Osteoblast (primary cell): ENCODE measurements at regions not wholly inside any gene's neighbourhood (a gene's known extent, or its start where the extent isn't known, plus 50 kb on each side); places are given as distances from the start of the nearest gene placed in this dataset.

Experiments
- DNase-seq: peaks from one replicate; pipeline ENCODE4 v3.0.0; 2011; ENCODE audit warnings: low spot score, mixed read lengths; ENCODE audit not compliant: insufficient read length; ENCODE audit errors: missing footprints
- H2AFZ ChIP-seq: 2 replicates; pipeline ENCODE4 v1.6.0; 2011; ENCODE audit warnings: mild to moderate bottlenecking, low read length
- H3K27ac ChIP-seq: 2 replicates; pipeline ENCODE4 v1.5.1; 2011; ENCODE audit warnings: mild to moderate bottlenecking, low read depth, low read length, moderate library complexity
- H3K27me3 ChIP-seq: 2 replicates; pipeline ENCODE4 v1.6.0; 2012; ENCODE audit warnings: mild to moderate bottlenecking, control low read depth, inconsistent platforms, low read length, moderate library complexity; ENCODE audit not compliant: insufficient read depth
- H3K36me3 ChIP-seq: 2 replicates; pipeline ENCODE4 v1.5.1; 2011; ENCODE audit warnings: mild to moderate bottlenecking, low read length, control low read depth, moderate library complexity; ENCODE audit not compliant: insufficient read depth
- H3K4me1 ChIP-seq: 2 replicates; pipeline ENCODE4 v1.5.1; 2011; ENCODE audit warnings: mild to moderate bottlenecking, low read length, control low read depth, moderate library complexity; ENCODE audit not compliant: insufficient read depth
- H3K4me2 ChIP-seq: 2 replicates; pipeline ENCODE4 v1.6.0; 2011; ENCODE audit warnings: mild to moderate bottlenecking, low read length; ENCODE audit not compliant: insufficient read depth
- H3K4me3 ChIP-seq: fragments of 200-600 bp; sonication (generic); 3 replicates; pipeline ENCODE4 v1.5.1; 2012; ENCODE audit warnings: mild to moderate bottlenecking, low read length, inconsistent platforms; ENCODE audit not compliant: insufficient read depth
- H3K79me2 ChIP-seq: 2 replicates; pipeline ENCODE4 v1.6.0; 2012; ENCODE audit warnings: mild to moderate bottlenecking, low read length, control low read depth, inconsistent platforms; ENCODE audit not compliant: insufficient read depth
- H3K9me3 ChIP-seq: 2 replicates; pipeline ENCODE4 v1.5.1; 2011; ENCODE audit warnings: low read depth, low read length, control low read depth
- H4K20me1 ChIP-seq: 2 replicates; pipeline ENCODE4 v1.6.0; 2012; ENCODE audit warnings: mild to moderate bottlenecking, low read length, control low read depth; ENCODE audit not compliant: insufficient read depth
- CTCF ChIP-seq: IDR thresholded peaks from 2 replicates; pipeline ENCODE4 v1.5.1; 2011; ENCODE audit warnings: mild to moderate bottlenecking, low read depth, low read length, moderate library complexity; ENCODE audit errors: extremely low read depth

GRCh38 chr22:26865021-26865420 is 207.6 kb downstream of the MIAT start:
- Histone ChIP-seq H3K36me3 (no peaks in the 10 kb centered on the region), H2AFZ (no peak overlapping the region), H3K27ac (no peak overlapping the region), H3K4me3 (no peak overlapping the region), H3K79me2 (no peaks in the 10 kb centered on the region), H3K4me2 (no peak overlapping the region), H3K27me3 (peaks cover 3% of the 10 kb centered on the region), H4K20me1 (no peaks in the 10 kb centered on the region), H3K9me3 (no peaks in the 10 kb centered on the region), H3K4me1 (no peaks in the 10 kb centered on the region)
- no peak for DNase-seq
- no peak for TF ChIP-seq CTCF

DNA sequence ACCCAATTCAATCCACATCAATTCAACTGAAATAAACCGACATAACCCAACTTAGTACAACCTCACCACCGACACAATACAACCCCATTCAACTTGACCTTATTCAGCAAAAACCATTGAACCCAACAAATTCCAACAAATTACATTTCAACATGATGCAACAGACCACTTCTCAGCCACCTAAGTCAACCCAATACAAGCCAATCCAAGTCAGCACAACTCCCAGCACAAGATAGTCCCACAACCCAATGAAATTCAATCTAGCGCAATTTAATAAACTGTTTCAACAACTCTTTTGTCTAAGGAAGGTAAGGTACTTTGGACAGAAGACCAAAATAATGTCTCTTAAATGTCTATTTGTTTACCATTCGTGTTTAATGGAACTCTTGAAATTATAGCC is 226.0 kb downstream of the MIAT start:
- no peak for TF ChIP-seq CTCF
- no peaks in the 10 kb centered on the region for H3K79me2 ChIP-seq
- no peaks in the 10 kb centered on the region for H3K27me3 ChIP-seq
- no peak overlapping the region for H3K4me2 ChIP-seq
- H4K20me1 ChIP-seq = no peaks in the 10 kb centered on the region
- no peaks in the 10 kb centered on the region for H3K36me3 ChIP-seq
- H3K9me3 ChIP-seq = no peaks in the 10 kb centered on the region
- H2AFZ ChIP-seq = no peak overlapping the region
- H3K27ac ChIP-seq = no peak overlapping the region
- DNase-seq = no peak
- H3K4me1 ChIP-seq = peaks cover 38% of the 10 kb centered on the region
- no peak overlapping the region for H3K4me3 ChIP-seq

DNA sequence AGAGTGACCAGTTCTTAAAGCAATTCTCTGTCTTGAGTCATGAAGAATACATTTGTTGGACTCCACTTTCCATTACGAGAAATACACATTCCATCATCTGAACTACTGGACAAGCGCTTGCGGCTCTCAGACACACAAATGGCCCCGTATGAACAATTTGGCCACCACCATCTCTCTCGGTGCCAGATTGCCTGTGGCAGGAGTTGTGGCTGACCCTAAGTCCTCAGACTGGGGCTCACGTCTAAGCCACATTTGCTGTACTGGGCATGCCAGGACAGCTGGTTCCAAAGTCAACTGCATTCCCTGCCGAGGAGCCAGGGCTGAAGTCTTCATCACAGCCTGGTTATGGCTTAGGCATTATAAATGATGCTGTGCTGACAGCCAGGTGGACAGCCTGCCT is 227.5 kb downstream of the MIAT start:
- H2AFZ ChIP-seq = peak overlapping the region; percentile 2
- H3K4me2 ChIP-seq = no peak overlapping the region
- no peaks in the 10 kb centered on the region for H3K36me3 ChIP-seq
- H3K4me3 ChIP-seq = no peak overlapping the region
- no peak overlapping the region for H3K27ac ChIP-seq
- H3K9me3 ChIP-seq = no peaks in the 10 kb centered on the region
- peak; percentile 35 for DNase-seq
- no peaks in the 10 kb centered on the region for H4K20me1 ChIP-seq
- no peak for TF ChIP-seq CTCF
- H3K27me3 ChIP-seq = no peaks in the 10 kb centered on the region
- H3K4me1 ChIP-seq = peaks cover 44% of the 10 kb centered on the region
- H3K79me2 ChIP-seq = no peaks in the 10 kb centered on the region

DNA sequence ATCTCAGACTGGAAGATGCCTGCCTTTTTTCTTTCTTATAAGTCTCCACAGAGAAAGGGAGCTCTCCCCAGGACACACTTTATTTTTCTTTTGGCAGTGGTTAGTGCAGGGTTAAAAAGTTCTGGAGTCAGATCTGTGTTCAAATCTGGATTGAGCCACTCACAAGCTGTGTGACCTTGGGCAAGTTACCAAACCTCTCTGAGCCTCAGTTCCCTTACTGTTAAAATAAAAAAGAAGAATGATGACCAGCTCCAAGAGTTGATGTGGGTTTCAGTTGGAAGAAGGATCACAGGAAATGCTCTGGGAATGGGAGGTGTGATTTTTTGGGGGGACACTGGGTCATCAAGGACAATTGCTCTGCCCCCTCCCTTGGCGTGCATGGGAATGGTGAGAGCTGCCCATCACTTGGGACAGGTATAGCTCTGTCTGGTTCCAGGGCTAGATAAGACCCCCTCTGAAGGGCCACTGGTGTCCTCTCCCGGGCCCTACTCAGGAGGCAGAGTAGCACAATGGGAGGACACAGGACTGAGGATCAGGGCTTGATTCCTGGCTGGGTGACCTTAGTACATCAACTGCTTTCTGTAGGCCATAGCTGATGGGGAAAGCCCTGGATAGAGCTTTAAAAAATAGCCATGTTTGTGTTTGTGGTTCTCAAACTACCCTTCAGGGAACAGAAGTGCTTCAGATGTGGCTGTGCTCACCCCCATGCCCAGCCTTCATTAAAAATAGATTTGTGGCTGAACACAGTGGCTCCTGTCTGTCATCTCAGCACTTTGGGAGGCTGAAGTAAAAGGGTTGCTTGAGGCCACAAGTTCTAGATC is 228.3 kb downstream of the MIAT start:
- H3K27ac ChIP-seq = peak overlapping the region; percentile 81
- no peaks in the 10 kb centered on the region for H3K79me2 ChIP-seq
- H3K36me3 ChIP-seq = no peaks in the 10 kb centered on the region
- H3K4me2 ChIP-seq = peak overlapping the region; percentile 2
- H2AFZ ChIP-seq = no peak overlapping the region
- H3K4me1 ChIP-seq = peaks cover 44% of the 10 kb centered on the region
- H3K4me3 ChIP-seq = no peak overlapping the region
- TF ChIP-seq CTCF = no peak
- H3K27me3 ChIP-seq = no peaks in the 10 kb centered on the region
- H3K9me3 ChIP-seq = no peaks in the 10 kb centered on the region
- H4K20me1 ChIP-seq = no peaks in the 10 kb centered on the region
- no peak for DNase-seq
